HepG2 (cell line): ENCODE measurements at regions not wholly inside any gene's neighbourhood (a gene's known extent, or its start where the extent isn't known, plus 50 kb on each side); places are given as distances from the start of the nearest gene placed in this dataset.

ENCODE experiments used
- ATAC-seq: fragments of 200-7000 bp; cut with Tn5 transposase; 3 replicates; pipeline ENCODE4 v1.9.1; 2020; ENCODE audit warnings: mild to moderate bottlenecking, moderate library complexity
- BruUV-seq: library from RNA; stranded (reverse); fragments of 400-500 nt; replicated peaks from 2 replicates; lab custom pipeline; 2021; lab: Mats Ljungman, UMichigan
- CTCF ChIA-PET: fragments of 300-600 bp; formaldehyde crosslinking; extraction: SDS; loops from one replicate; lab custom pipeline; 2021; ENCODE audit warnings: low total read pairs, inconsistent platforms, low intra/inter-chr PET ratio; lab: Yijun Ruan, JAX
- POLR2A ChIA-PET: fragments of 350-600 bp; sonication (Branson Sonifier 250); formaldehyde crosslinking; loops from one replicate; lab custom pipeline; 2020; ENCODE audit warnings: antibody characterized with exemption, inconsistent platforms; lab: Yijun Ruan, JAX
- DNase-seq: peaks from one replicate; pipeline ENCODE4 v3.0.0-alpha.2; 2015; ENCODE audit warnings: low spot score
- FAIRE-seq: peaks from 3 replicates; lab custom pipeline; 2011; peaks lifted over from hg19 to GRCh38; lab: Jason Lieb, UNC
- H2AFZ ChIP-seq: one replicate; pipeline ENCODE4 v1.6.1; 2011; ENCODE audit warnings: low read length, inconsistent platforms
- H3K27ac ChIP-seq: fragments of 300-600 bp; 3 replicates; pipeline ENCODE4 v1.8.0; 2011; ENCODE audit warnings: mixed run types, mild to moderate bottlenecking, mixed read lengths, low read length, inconsistent platforms; ENCODE audit not compliant: insufficient read depth; ENCODE audit errors: extremely low read length
- H3K27me3 ChIP-seq, 2 experiments: fragments of 200-600 bp in 1 of 2; 2 replicates in 1 of 2; 3 replicates in 1 of 2; pipeline versions ENCODE4 v1.6.0 to v1.8.0; 2011; ENCODE audit warnings: low read length in 2 of 2, mild to moderate bottlenecking in 2 of 2, moderate library complexity in 2 of 2, inconsistent platforms in 1 of 2; ENCODE audit not compliant: insufficient read depth in 2 of 2, control insufficient read depth in 1 of 2
- H3K36me3 ChIP-seq, 2 experiments: fragments of 200-600 bp in 1 of 2; replicated peaks in 1 of 2; 2 replicates in 1 of 2; 3 replicates in 1 of 2; pipeline versions ENCODE4 v1.5.1 to v1.8.0; 2011; ENCODE audit warnings: low read length in 2 of 2, inconsistent platforms in 1 of 2; ENCODE audit not compliant: insufficient read depth in 2 of 2, control insufficient read depth in 1 of 2
- H3K4me1 ChIP-seq: 2 replicates; pipeline ENCODE4 v1.5.1; 2012; ENCODE audit warnings: low read length, inconsistent platforms; ENCODE audit not compliant: insufficient read depth
- H3K4me2 ChIP-seq: 2 replicates; pipeline ENCODE4 v1.6.0; 2011; ENCODE audit warnings: low read depth, low read length, inconsistent platforms
- H3K4me3 ChIP-seq, 3 experiments: fragments of 200-600 bp in 1 of 3; sonication (generic), shearing (Covaris generic) in 1 of 3; replicated peaks in 1 of 3; 2 replicates each; pipeline ENCODE4 v1.5.1; 2011 to 2016; ENCODE audit warnings: low read length in 3 of 3, inconsistent platforms in 2 of 3, low read depth in 2 of 3, mild to moderate bottlenecking in 2 of 3, control low read depth in 1 of 3, mixed read lengths in 1 of 3; ENCODE audit not compliant: insufficient read depth in 1 of 3
- H3K79me2 ChIP-seq: one replicate; pipeline ENCODE4 v1.6.1; 2011; ENCODE audit warnings: low read length, inconsistent platforms; ENCODE audit not compliant: insufficient read depth
- H3K9ac ChIP-seq: 2 replicates; pipeline ENCODE4 v1.6.0; 2011; ENCODE audit warnings: mild to moderate bottlenecking, low read depth, low read length, inconsistent platforms; ENCODE audit not compliant: insufficient read depth
- H3K9me3 ChIP-seq: 2 replicates; pipeline ENCODE4 v1.5.1; 2012; ENCODE audit warnings: mild to moderate bottlenecking, low read length
- H4K20me1 ChIP-seq: 2 replicates; pipeline ENCODE4 v1.6.0; 2011; ENCODE audit warnings: inconsistent platforms, mild to moderate bottlenecking, low read length, moderate library complexity; ENCODE audit not compliant: insufficient read depth
- GATAD2A ChIP-seq: IDR thresholded peaks from 2 replicates; pipeline ENCODE4 v1.6.1; 2016
- HDAC6 ChIP-seq: fragments of 200-600 bp; sonication (generic); IDR thresholded peaks from 2 replicates; pipeline ENCODE4 v1.7.0; 2017; ENCODE audit warnings: mild to moderate bottlenecking, antibody characterized with exemption, low read length, low read depth
- KLF15 ChIP-seq: sonication (generic); formaldehyde crosslinking; IDR thresholded peaks from 2 replicates; pipeline ENCODE4 v1.8.1; 2023; ENCODE audit warnings: borderline replicate concordance, mild to moderate bottlenecking, inconsistent platforms, missing genetic modification reagents, mixed read lengths
- MEF2D ChIP-seq: sonication (generic); formaldehyde crosslinking; IDR thresholded peaks from 2 replicates; pipeline ENCODE4 v1.5.1; 2020; ENCODE audit warnings: mild to moderate bottlenecking, missing genetic modification reagents
- NFKB2 ChIP-seq: sonication (generic); formaldehyde crosslinking; IDR thresholded peaks from 2 replicates; pipeline ENCODE4 v1.4.0; 2020; ENCODE audit warnings: missing genetic modification reagents, borderline replicate concordance
- PITX1 ChIP-seq: sonication (generic); formaldehyde crosslinking; IDR thresholded peaks from 2 replicates; pipeline ENCODE4 v1.5.1; 2020; ENCODE audit warnings: mild to moderate bottlenecking, missing genetic modification reagents
- SNAI1 ChIP-seq: sonication (generic); formaldehyde crosslinking; IDR thresholded peaks from 2 replicates; pipeline ENCODE4 v1.5.0; 2020; ENCODE audit warnings: mild to moderate bottlenecking, missing genetic modification reagents, borderline replicate concordance
- WIZ ChIP-seq: sonication (generic); formaldehyde crosslinking; IDR thresholded peaks from 2 replicates; pipeline ENCODE4 v1.5.1; 2020; ENCODE audit warnings: mild to moderate bottlenecking, missing genetic modification reagents
- ZFP1 ChIP-seq: IDR thresholded peaks from 2 replicates; pipeline ENCODE4 v1.6.1; 2016
- ZKSCAN5 ChIP-seq: sonication (generic); formaldehyde crosslinking; IDR thresholded peaks from 2 replicates; pipeline ENCODE4 v1.5.1; 2020; ENCODE audit warnings: mild to moderate bottlenecking, missing genetic modification reagents
- ZNF17 ChIP-seq: sonication (generic); formaldehyde crosslinking; IDR thresholded peaks from 2 replicates; pipeline ENCODE4 v1.5.0; 2020; ENCODE audit warnings: mild to moderate bottlenecking, missing genetic modification reagents
- ZNF33A ChIP-seq: sonication (generic); formaldehyde crosslinking; IDR thresholded peaks from 2 replicates; pipeline ENCODE4 v1.5.1; 2020; ENCODE audit warnings: missing genetic modification reagents, mild to moderate bottlenecking, moderate library complexity, borderline replicate concordance
- ZNF367 ChIP-seq: sonication (generic); formaldehyde crosslinking; IDR thresholded peaks from 2 replicates; pipeline ENCODE4 v1.4.0; 2020; ENCODE audit warnings: missing genetic modification reagents, borderline replicate concordance
- ZNF383 ChIP-seq: sonication (generic); formaldehyde crosslinking; IDR thresholded peaks from 2 replicates; pipeline ENCODE4 v1.4.0; 2020; ENCODE audit warnings: missing genetic modification reagents, mild to moderate bottlenecking, borderline replicate concordance
- ZNF547 ChIP-seq: sonication (generic); formaldehyde crosslinking; IDR thresholded peaks from 2 replicates; pipeline ENCODE4 v1.5.1; 2020; ENCODE audit warnings: mild to moderate bottlenecking, missing genetic modification reagents
- ZNF557 ChIP-seq: sonication (generic); formaldehyde crosslinking; IDR thresholded peaks from 2 replicates; pipeline ENCODE4 v1.4.0; 2020; ENCODE audit warnings: missing genetic modification reagents
- ZNF724P ChIP-seq: sonication (generic); formaldehyde crosslinking; IDR thresholded peaks from 2 replicates; pipeline ENCODE4 v1.8.0; 2022; ENCODE audit warnings: missing genetic modification reagents, borderline replicate concordance
- ZSCAN30 ChIP-seq: sonication (generic); formaldehyde crosslinking; IDR thresholded peaks from 2 replicates; pipeline ENCODE4 v1.5.0; 2020; ENCODE audit warnings: mild to moderate bottlenecking, missing genetic modification reagents
- WGBS: methylation state at CpG from one replicate; pipeline ENCODE4 v1.1.6; 2017; ENCODE audit warnings: low lambda C conversion rate; 5-methylcytosine and 5-hydroxymethylcytosine counted together
- in situ Hi-C: cut with HindIII; loops from 2 replicates; pipeline ENCODE4 v1.10.0; 2017; ENCODE audit warnings: low pct_unique_long_range_greater_than_20kb; ENCODE audit not compliant: extremely low pct_ligation_motif_present
- intact Hi-C: fragments of 100-400 bp; cut with micrococcal nuclease; formaldehyde crosslinking; loops from one replicate; pipeline ENCODE4 v1.10.0; 2022; ENCODE audit not compliant: unreplicated experiment
- TF ChIP-seq, protein P1 (sequence below): sonication (generic); formaldehyde crosslinking; IDR thresholded peaks from 2 replicates; pipeline ENCODE4 v1.5.1; 2020; ENCODE audit warnings: missing genetic modification reagents, mild to moderate bottlenecking, borderline replicate concordance

DNA sequence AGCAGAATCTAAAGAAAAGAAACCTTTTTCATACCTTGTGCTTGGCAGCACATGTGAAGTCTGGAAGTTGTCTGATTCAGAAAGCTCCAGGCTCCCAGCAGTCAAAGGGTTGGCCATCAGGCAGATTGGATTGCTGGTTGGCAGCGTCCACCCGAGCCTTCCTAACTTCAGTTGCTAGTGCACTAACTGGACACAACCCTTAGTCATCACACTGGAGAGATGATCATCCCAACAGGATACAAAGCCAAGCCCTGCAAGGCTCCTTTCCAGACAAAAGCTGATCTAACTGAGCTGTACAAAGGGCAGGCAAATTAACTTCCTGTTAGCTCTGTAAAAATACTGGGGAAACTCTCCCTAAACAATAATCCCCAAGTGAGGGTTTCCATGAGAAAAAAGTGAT lies 185.6 kb downstream of the SNX18 start:
- ChIA-PET POLR2A (no interaction called here), CTCF (no interaction called here)
- peak; percentile 24; the same call in 1 of the 3 replicates for ATAC-seq
- Histone ChIP-seq H3K79me2 (no peaks in the 10 kb centered on the region), H3K36me3 (no peaks in the 10 kb centered on the region), H3K9me3 (no peaks in the 10 kb centered on the region), H3K9ac (no peak overlapping the region), H4K20me1 (no peaks in the 10 kb centered on the region), H3K4me3 (no peak overlapping the region), H3K27ac (no peak overlapping the region), H3K4me1 (no peaks in the 10 kb centered on the region), H3K4me2 (no peak overlapping the region), H2AFZ (no peak overlapping the region), H3K27me3 (peaks cover 0 to 4% of the 10 kb centered on the region in 2 experiments; a peak in 1 of 5 replicates)
- no peak for DNase-seq
- no TSS peak for BruUV-seq
- no peak for FAIRE-seq
- in situ Hi-C loops (no loop called here), intact Hi-C loops (no loop called here)
- 67% methylated on average over 1 of the region's 2 CpGs for WGBS
- TF ChIP-seq ZNF17 (CRISPR knock-in tag) (no peak), PITX1 (CRISPR knock-in tag) (no peak), GATAD2A (no peak), ZKSCAN5 (CRISPR knock-in tag) (no peak), ZNF724P (CRISPR knock-in tag) (no peak), ZFP1 (no peak), SNAI1 (CRISPR knock-in tag) (no peak), KLF15 (CRISPR knock-in tag) (no peak), ZSCAN30 (no peak), ZNF547 (CRISPR knock-in tag) (no peak), ZNF367 (CRISPR knock-in tag) (no peak), HDAC6 (no peak), ZNF383 (CRISPR knock-in tag) (no peak), MEF2D (no peak), ZNF557 (CRISPR knock-in tag) (no peak), NFKB2 (CRISPR knock-in tag) (no peak), WIZ (no peak), ZNF33A (CRISPR knock-in tag) (no peak)
- TF ChIP-seq, protein P1, sequence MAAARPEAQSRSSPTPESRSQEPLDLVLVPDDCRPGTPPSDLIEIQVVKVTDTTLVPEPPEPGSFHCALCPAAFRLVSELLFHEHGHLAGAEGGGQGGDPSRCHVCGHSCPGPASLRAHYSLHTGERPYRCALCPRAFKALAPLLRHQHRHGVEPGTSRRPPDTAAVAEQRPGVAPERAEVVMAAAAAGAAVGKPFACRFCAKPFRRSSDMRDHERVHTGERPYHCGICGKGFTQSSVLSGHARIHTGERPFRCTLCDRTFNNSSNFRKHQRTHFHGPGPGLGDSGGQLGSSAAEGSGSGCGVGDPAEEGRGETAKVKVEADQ (CRISPR knock-in tag): no peak
